Prostate gland (tissue), 2 donors: ENCODE measurements at regions not wholly inside any gene's neighbourhood (a gene's known extent, or its start where the extent isn't known, plus 50 kb on each side); places are given as distances from the start of the nearest gene placed in this dataset.

Source experiments
- CTCF ChIP-seq, 4 experiments: fragments of 200-600 bp in 2 of 4; fragments of 450-650 bp in 2 of 4; sonication (generic) in 2 of 4; IDR thresholded peaks; 1 replicate in 3 of 4; 2 replicates in 1 of 4; pipeline ENCODE4 v1.5.1; 2016 to 2019; ENCODE audit warnings: antibody characterized with exemption in 4 of 4, mild to moderate bottlenecking in 2 of 4, moderate library complexity in 2 of 4
- POLR2A ChIP-seq: fragments of 450-650 bp; IDR thresholded peaks from one replicate; pipeline ENCODE4 v1.6.1; 2016; ENCODE audit warnings: antibody characterized with exemption, mild to moderate bottlenecking

GRCh38 chr2:172364261-172364660 is 63.1 kb upstream of the ITGA6 start:
- TF ChIP-seq CTCF (IDR thresholded peaks at IDR 0.05): no peak
- TF ChIP-seq POLR2A: no peak
